ENCODE measurements at regions not wholly inside any gene's neighbourhood (a gene's known extent, or its start where the extent isn't known, plus 50 kb on each side); places are given as distances from the start of the nearest gene placed in this dataset.

- TF ChIP-seq CTCF (IDR thresholded peaks at IDR 0.05): no peak
- no peak for TF ChIP-seq POLR2AphosphoS5 (IDR thresholded peaks at IDR 0.05)
- TF ChIP-seq POLR2A (IDR thresholded peaks at IDR 0.05): no peak
Observed at GRCh38 chr14:104503691-104504090, 75.9 kb upstream of the C14orf180 start.
